ENCODE measurements at regions not wholly inside any gene's neighbourhood (a gene's known extent, or its start where the extent isn't known, plus 50 kb on each side); places are given as distances from the start of the nearest gene placed in this dataset.
A peak's percentile ranks its signal among the peaks of the same experiment; 100 is the strongest.

GRCh38 chr10:44435196-44435595 lies 50.3 kb upstream of the CXCL12 start:
- H3K27me3 ChIP-seq (ENCODE audit: control insufficient read depth in 1 of 2, insufficient read depth in 2 of 2, low read length in 2 of 2), result no peaks in the 10 kb centered on the region
- WGBS, 2 donors, result 79 to 83% methylated on average over 7 of the region's 7 CpGs
- H3K4me3 ChIP-seq (ENCODE audit: low read depth in 1 of 2, low read length in 2 of 2), result no peak overlapping the region
- peaks cover 0 to 4% of the 10 kb centered on the region in 2 donors for H3K9me3 ChIP-seq (ENCODE audit: control insufficient read depth in 2 of 2, insufficient read depth in 1 of 2, low read depth in 1 of 2, low read length in 1 of 2)
- H3K4me1 ChIP-seq (ENCODE audit: control insufficient read depth in 2 of 2, insufficient read depth in 2 of 2, low read length in 1 of 2), result no peaks in the 10 kb centered on the region
- no peak overlapping the region for H3K27ac ChIP-seq (ENCODE audit: low read depth in 2 of 2, low read length in 1 of 2)
- H3K36me3 ChIP-seq (ENCODE audit: control insufficient read depth in 2 of 2, insufficient read depth in 2 of 2, low read length in 1 of 2), result no peaks in the 10 kb centered on the region

- Histone ChIP-seq H3K27me3 (ENCODE audit: control insufficient read depth in 1 of 2, insufficient read depth in 2 of 2, low read length in 2 of 2) (no peaks in the 10 kb centered on the region), H3K27ac (ENCODE audit: low read depth in 2 of 2, low read length in 1 of 2) (no peak overlapping the region), H3K9me3 (ENCODE audit: control insufficient read depth in 2 of 2, insufficient read depth in 1 of 2, low read depth in 1 of 2, low read length in 1 of 2) (peaks cover 0 to 4% of the 10 kb centered on the region in 2 donors), H3K36me3 (ENCODE audit: control insufficient read depth in 2 of 2, insufficient read depth in 2 of 2, low read length in 1 of 2) (no peaks in the 10 kb centered on the region), H3K4me1 (ENCODE audit: control insufficient read depth in 2 of 2, insufficient read depth in 2 of 2, low read length in 1 of 2) (no peaks in the 10 kb centered on the region), H3K4me3 (ENCODE audit: low read depth in 1 of 2, low read length in 2 of 2) (no peak overlapping the region)
- 24 to 36% methylated on average over 1 of the region's 1 CpG for WGBS, 2 donors
These were observed 51.3 kb upstream of the CXCL12 start for GRCh38 chr10:44436240-44436639.

- Histone ChIP-seq H3K27ac (ENCODE audit: low read depth in 2 of 2, low read length in 1 of 2) (peak overlapping the region in 1 of 2 donors; percentile 15), H3K4me3 (ENCODE audit: low read depth in 1 of 2, low read length in 2 of 2) (no peak overlapping the region), H3K36me3 (ENCODE audit: control insufficient read depth in 2 of 2, insufficient read depth in 2 of 2, low read length in 1 of 2) (no peaks in the 10 kb centered on the region), H3K27me3 (ENCODE audit: control insufficient read depth in 1 of 2, insufficient read depth in 2 of 2, low read length in 2 of 2) (no peaks in the 10 kb centered on the region), H3K4me1 (ENCODE audit: control insufficient read depth in 2 of 2, insufficient read depth in 2 of 2, low read length in 1 of 2) (no peaks in the 10 kb centered on the region), H3K9me3 (ENCODE audit: control insufficient read depth in 2 of 2, insufficient read depth in 1 of 2, low read depth in 1 of 2, low read length in 1 of 2) (peaks cover 0 to 4% of the 10 kb centered on the region in 2 donors)
- WGBS, 2 donors, result 80 to 82% methylated on average over 4 of the region's 4 CpGs
These were observed 53.1 kb upstream of the CXCL12 start for GRCh38 chr10:44437840-44438511.

- H3K9me3 ChIP-seq (ENCODE audit: control insufficient read depth in 2 of 2, insufficient read depth in 1 of 2, low read depth in 1 of 2, low read length in 1 of 2), result peaks cover 0 to 4% of the 10 kb centered on the region in 2 donors
- no peak overlapping the region for H3K4me3 ChIP-seq (ENCODE audit: low read depth in 1 of 2, low read length in 2 of 2)
- no peaks in the 10 kb centered on the region for H3K27me3 ChIP-seq (ENCODE audit: control insufficient read depth in 1 of 2, insufficient read depth in 2 of 2, low read length in 2 of 2)
- H3K27ac ChIP-seq (ENCODE audit: low read depth in 2 of 2, low read length in 1 of 2), result no peak overlapping the region
- H3K36me3 ChIP-seq (ENCODE audit: control insufficient read depth in 2 of 2, insufficient read depth in 2 of 2, low read length in 1 of 2), result no peaks in the 10 kb centered on the region
- H3K4me1 ChIP-seq (ENCODE audit: control insufficient read depth in 2 of 2, insufficient read depth in 2 of 2, low read length in 1 of 2), result no peaks in the 10 kb centered on the region
- 79 to 86% methylated on average over 8 of the region's 8 CpGs for WGBS, 2 donors
These were observed 54.5 kb upstream of the CXCL12 start for GRCh38 chr10:44439239-44439957.

- no peaks in the 10 kb centered on the region for H3K36me3 ChIP-seq (ENCODE audit: control insufficient read depth in 2 of 2, insufficient read depth in 2 of 2, low read length in 1 of 2)
- WGBS, 2 donors, result 58 to 59% methylated on average over 5 of the region's 5 CpGs
- no peak overlapping the region for H3K27ac ChIP-seq (ENCODE audit: low read depth in 2 of 2, low read length in 1 of 2)
These were observed 55.0 kb upstream of the CXCL12 start for GRCh38 chr10:44439958-44440244.

GRCh38 chr10:44457259-44457658 lies 72.4 kb upstream of the CXCL12 start:
- Histone ChIP-seq H3K4me3 (ENCODE audit: low read depth in 1 of 2, low read length in 2 of 2) (no peak overlapping the region), H3K36me3 (ENCODE audit: control insufficient read depth in 2 of 2, insufficient read depth in 2 of 2, low read length in 1 of 2) (no peaks in the 10 kb centered on the region), H3K27ac (ENCODE audit: low read depth in 2 of 2, low read length in 1 of 2) (no peak overlapping the region), H3K9me3 (ENCODE audit: control insufficient read depth in 2 of 2, insufficient read depth in 1 of 2, low read depth in 1 of 2, low read length in 1 of 2) (no peaks in the 10 kb centered on the region), H3K4me1 (ENCODE audit: control insufficient read depth in 2 of 2, insufficient read depth in 2 of 2, low read length in 1 of 2) (no peaks in the 10 kb centered on the region), H3K27me3 (ENCODE audit: control insufficient read depth in 1 of 2, insufficient read depth in 2 of 2, low read length in 2 of 2) (no peaks in the 10 kb centered on the region)
- WGBS, 2 donors, result 86 to 96% methylated on average over 2 of the region's 2 CpGs

More at GRCh38 chr10:44439958-44440244, 55.0 kb upstream of the CXCL12 start:
- H3K4me3 ChIP-seq (ENCODE audit: low read depth in 1 of 2, low read length in 2 of 2), result no peak overlapping the region
- no peaks in the 10 kb centered on the region for H3K4me1 ChIP-seq (ENCODE audit: control insufficient read depth in 2 of 2, insufficient read depth in 2 of 2, low read length in 1 of 2)
- H3K27me3 ChIP-seq (ENCODE audit: control insufficient read depth in 1 of 2, insufficient read depth in 2 of 2, low read length in 2 of 2), result no peaks in the 10 kb centered on the region
- H3K9me3 ChIP-seq (ENCODE audit: control insufficient read depth in 2 of 2, insufficient read depth in 1 of 2, low read depth in 1 of 2, low read length in 1 of 2), result peaks cover 0 to 4% of the 10 kb centered on the region in 2 donors

GRCh38 chr10:44458671-44459413 lies 73.9 kb upstream of the CXCL12 start:
- Histone ChIP-seq H3K9me3 (ENCODE audit: control insufficient read depth in 2 of 2, insufficient read depth in 1 of 2, low read depth in 1 of 2, low read length in 1 of 2) (no peaks in the 10 kb centered on the region), H3K36me3 (ENCODE audit: control insufficient read depth in 2 of 2, insufficient read depth in 2 of 2, low read length in 1 of 2) (no peaks in the 10 kb centered on the region), H3K27me3 (ENCODE audit: control insufficient read depth in 1 of 2, insufficient read depth in 2 of 2, low read length in 2 of 2) (no peaks in the 10 kb centered on the region), H3K4me3 (ENCODE audit: low read depth in 1 of 2, low read length in 2 of 2) (no peak overlapping the region), H3K4me1 (ENCODE audit: control insufficient read depth in 2 of 2, insufficient read depth in 2 of 2, low read length in 1 of 2) (no peaks in the 10 kb centered on the region), H3K27ac (ENCODE audit: low read depth in 2 of 2, low read length in 1 of 2) (no peak overlapping the region)
- WGBS, 2 donors, result 78 to 86% methylated on average over 7 of the region's 7 CpGs

GRCh38 chr10:44459671-44460070 lies 74.8 kb upstream of the CXCL12 start:
- Histone ChIP-seq H3K27ac (ENCODE audit: low read depth in 2 of 2, low read length in 1 of 2) (no peak overlapping the region), H3K4me3 (ENCODE audit: low read depth in 1 of 2, low read length in 2 of 2) (no peak overlapping the region), H3K27me3 (ENCODE audit: control insufficient read depth in 1 of 2, insufficient read depth in 2 of 2, low read length in 2 of 2) (no peaks in the 10 kb centered on the region), H3K36me3 (ENCODE audit: control insufficient read depth in 2 of 2, insufficient read depth in 2 of 2, low read length in 1 of 2) (no peaks in the 10 kb centered on the region), H3K4me1 (ENCODE audit: control insufficient read depth in 2 of 2, insufficient read depth in 2 of 2, low read length in 1 of 2) (no peaks in the 10 kb centered on the region), H3K9me3 (ENCODE audit: control insufficient read depth in 2 of 2, insufficient read depth in 1 of 2, low read depth in 1 of 2, low read length in 1 of 2) (no peaks in the 10 kb centered on the region)
- 45 to 48% methylated on average over 2 of the region's 2 CpGs for WGBS, 2 donors

GRCh38 chr10:44460416-44460815 lies 75.5 kb upstream of the CXCL12 start:
- no peak overlapping the region for H3K4me3 ChIP-seq (ENCODE audit: low read depth in 1 of 2, low read length in 2 of 2)
- no peaks in the 10 kb centered on the region for H3K36me3 ChIP-seq (ENCODE audit: control insufficient read depth in 2 of 2, insufficient read depth in 2 of 2, low read length in 1 of 2)
- H3K4me1 ChIP-seq (ENCODE audit: control insufficient read depth in 2 of 2, insufficient read depth in 2 of 2, low read length in 1 of 2), result no peaks in the 10 kb centered on the region
- H3K27me3 ChIP-seq (ENCODE audit: control insufficient read depth in 1 of 2, insufficient read depth in 2 of 2, low read length in 2 of 2), result no peaks in the 10 kb centered on the region
- H3K27ac ChIP-seq (ENCODE audit: low read depth in 2 of 2, low read length in 1 of 2), result no peak overlapping the region
- no peaks in the 10 kb centered on the region for H3K9me3 ChIP-seq (ENCODE audit: control insufficient read depth in 2 of 2, insufficient read depth in 1 of 2, low read depth in 1 of 2, low read length in 1 of 2)
- 74 to 84% methylated on average over 1 of the region's 1 CpG for WGBS, 2 donors

All from esophagus (tissue), 2 donors.